ENCODE measurements at regions not wholly inside any gene's neighbourhood (a gene's known extent, or its start where the extent isn't known, plus 50 kb on each side); places are given as distances from the start of the nearest gene placed in this dataset.

DNA sequence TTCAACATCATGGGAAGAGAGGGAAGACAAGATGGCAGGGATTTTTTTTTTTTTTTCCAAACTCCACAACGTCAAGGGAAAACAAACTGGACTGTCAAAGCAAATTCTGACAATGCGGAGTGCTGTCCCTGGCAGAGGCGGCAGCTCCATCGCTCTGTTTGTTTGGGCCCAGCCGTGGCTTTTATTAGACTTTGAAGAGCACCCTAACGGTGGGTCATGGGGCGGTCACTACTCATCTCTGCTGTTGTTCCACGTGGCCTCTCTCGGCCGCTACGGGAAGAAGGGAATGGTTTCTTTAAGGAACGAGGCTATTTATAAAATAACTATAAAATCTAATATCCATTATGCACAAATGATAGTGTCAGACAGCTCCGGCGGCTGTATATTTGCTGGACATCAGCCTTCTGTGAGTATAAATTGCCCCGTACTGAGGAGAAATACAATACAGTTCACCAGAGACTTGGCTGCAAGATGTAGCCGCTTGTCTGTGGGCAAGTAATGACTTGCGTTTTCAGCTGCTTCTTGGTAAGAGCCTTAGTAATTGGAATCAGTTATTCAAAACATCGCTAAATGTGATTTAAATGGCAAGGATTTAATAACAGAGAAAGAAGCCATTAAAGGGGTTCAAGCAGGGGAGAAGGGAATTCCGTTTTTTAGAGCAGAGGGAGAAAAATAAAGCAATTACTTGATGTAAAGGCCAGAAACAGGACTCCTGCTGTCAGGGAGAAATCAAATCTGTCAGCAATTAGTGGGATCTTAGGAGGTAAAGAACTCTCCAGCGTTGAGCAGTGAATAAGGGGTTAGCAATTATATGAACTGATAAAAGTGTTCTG is 61.7 kb upstream of the RAB11FIP2 start:
- no peak for DNase-seq (ENCODE audit: low read depth)

DNA sequence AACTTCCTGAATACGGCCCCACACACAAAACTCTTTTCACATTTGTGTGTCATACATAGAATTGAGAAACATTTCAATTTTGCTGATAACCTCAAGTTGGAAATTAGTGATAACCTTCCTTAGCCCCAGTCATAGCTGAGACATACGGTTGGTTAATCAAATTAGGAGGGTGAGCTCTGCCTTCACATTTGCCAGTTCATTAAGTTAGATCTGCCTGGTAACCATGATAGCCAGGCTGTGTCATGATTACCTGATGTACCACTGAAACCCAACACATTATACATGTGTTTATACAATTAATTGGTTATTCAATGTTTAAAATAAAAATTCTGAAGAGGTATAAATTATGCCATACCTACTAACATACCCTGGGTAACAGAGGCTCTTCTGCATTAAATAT is 60.8 kb upstream of the RAB11FIP2 start:
- DNase-seq (ENCODE audit: low read depth), result no peak

DNA sequence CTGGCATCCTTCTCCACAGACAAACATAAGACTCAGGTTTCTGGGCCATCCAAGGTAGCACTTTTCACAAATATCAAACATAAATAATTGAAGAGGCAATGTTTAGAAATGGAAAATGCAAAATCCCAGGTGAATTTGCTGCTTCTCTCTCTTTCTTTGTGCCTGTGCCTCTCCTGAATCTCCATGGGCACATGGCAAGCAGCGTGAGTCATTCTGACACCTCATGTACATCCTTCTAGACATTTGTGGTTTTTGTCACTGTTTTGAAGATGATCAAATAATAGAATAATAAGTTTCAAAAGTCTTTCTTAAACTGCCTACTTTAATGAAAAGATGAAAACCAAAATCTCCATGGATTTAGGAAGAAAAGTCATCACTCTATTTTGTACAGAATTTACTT is 60.3 kb upstream of the RAB11FIP2 start:
- DNase-seq (ENCODE audit: low read depth), result no peak

DNA sequence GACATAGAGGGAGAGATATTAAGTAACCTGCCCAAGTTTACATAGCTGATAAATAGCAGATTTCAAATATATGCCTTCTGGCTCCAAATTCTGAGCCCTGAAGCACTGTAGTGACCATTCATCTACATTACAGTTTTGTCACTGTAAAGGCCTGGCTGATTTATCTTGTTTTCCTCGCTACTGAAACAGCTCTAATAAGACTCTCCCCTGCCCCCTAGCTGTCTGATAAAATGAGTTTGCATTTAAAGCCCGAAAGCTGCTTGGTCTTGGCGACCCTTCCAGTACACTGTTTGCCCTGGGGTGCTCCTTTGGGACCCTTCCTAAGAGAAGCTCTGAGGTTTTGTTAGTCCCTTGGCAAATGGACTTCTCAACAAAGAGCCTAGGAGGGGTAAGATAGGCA is 59.7 kb upstream of the RAB11FIP2 start:
- peak; percentile 17 for DNase-seq (ENCODE audit: low read depth)

DNA sequence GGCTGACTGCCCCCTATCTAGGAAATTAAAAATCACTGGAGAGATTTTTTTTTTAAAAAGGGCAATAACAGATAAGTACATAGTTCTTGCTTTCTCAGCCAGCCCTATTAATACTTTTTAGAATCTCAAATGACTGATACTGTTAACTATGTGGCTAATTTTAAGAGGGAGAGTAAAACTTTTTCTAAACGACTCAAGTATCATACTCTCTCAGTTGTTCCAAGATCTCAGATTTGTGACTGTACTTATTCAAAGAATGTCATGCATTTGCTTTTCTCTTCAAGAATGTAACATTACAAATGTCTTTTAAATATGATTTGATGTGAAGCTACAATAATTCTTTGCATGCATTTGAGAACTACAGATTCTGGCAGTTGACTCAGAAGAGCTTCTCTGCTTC is 55.4 kb upstream of the RAB11FIP2 start:
- DNase-seq (ENCODE audit: low read depth), result no peak

DNA sequence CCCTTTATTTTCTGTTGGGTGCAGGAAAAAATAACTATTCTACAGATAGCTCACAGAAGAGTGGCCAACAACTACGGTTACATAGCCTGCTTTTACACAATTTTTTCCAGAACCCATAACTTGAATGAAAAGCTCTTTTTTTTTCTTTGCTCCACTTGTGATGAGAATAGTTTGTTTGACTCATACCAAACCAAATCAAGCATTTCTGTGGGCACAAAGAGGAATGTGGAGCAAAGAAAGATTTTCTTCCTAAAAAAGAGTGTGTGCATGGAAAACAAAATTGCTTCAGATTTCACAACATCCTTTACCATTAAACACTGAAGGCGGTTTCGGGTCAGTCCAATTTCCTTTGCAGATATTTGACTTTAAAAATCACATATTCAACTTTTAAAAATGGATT is 54.8 kb upstream of the RAB11FIP2 start:
- no peak for DNase-seq (ENCODE audit: low read depth)
